GM18861 (cell line): ENCODE measurements at regions not wholly inside any gene's neighbourhood (a gene's known extent, or its start where the extent isn't known, plus 50 kb on each side); places are given as distances from the start of the nearest gene placed in this dataset.

Source experiments
- ATAC-seq: cut with Tn5 transposase; IDR thresholded peaks from one replicate; pipeline ENCODE4 v1.9.1; 2021; ENCODE audit not compliant: unreplicated experiment

DNA sequence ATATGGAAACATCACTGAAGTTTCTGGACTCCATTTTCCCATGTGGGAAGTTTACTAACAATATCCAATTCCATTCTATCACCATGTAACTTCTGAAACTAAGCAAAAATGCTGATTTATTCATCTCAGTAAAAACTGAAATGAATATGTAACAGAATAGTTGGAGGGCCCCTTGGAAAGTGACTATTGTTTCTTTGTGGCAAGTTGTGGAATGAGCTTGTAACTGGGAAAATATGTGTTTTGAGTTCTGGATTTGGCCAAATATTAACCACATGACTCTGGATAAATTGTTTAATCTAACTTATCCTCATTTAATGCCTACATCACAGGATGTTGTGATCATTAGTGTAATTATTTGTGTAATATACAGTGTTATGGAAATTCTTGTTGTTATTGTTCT is 619.3 kb downstream of the TLE4 start:
- ATAC-seq: no peak

DNA sequence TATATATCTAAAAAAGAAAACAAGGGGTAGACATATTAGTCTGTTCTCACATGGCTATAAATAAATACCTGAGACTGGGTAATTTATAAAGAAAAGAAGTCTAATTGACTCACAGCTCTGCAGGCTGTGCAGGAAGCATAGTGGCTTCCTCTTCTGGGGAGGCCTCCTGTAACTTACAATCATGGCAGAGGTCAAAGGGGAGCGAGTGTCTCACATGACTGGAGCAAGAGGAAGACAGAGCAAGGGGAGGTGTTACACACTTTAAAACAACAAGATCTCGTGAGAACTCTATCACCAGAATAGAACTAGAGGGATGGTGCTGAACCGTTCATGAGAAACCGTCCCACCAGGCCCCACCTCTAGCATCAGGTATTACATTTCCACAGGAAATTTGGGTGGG is 616.8 kb downstream of the TLE4 start:
- no peak for ATAC-seq

DNA sequence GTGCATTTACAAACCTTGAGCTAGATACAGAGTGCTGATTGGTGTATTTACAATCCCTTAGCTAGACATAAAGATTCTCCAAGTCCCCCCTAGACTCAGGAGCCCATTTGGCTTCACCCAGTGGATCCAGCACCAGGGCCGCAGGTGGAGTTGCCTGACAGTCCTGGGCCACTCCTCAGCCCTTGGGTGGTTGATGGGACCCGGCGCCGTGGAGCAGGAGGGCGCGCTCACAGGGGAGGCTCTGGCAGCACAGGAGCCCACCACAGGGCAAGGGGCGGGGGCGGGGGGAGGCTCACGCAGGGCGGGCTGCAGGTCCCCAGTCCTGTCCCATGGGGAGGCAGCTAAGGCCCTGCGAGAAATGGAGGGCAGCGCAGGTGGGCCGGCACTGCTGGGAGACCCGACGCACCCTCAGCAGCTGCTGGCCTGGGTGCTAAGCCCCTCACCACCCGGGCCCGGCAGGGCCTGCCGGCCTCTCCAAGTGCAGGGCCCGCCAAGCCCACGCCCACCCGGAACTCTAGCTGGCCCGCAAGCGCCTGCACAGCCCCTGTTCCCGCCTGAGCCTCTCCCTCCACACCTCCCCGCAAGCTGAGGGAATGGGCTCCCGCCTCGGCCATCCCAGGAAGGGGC is 613.5 kb downstream of the TLE4 start:
- no peak for ATAC-seq

DNA sequence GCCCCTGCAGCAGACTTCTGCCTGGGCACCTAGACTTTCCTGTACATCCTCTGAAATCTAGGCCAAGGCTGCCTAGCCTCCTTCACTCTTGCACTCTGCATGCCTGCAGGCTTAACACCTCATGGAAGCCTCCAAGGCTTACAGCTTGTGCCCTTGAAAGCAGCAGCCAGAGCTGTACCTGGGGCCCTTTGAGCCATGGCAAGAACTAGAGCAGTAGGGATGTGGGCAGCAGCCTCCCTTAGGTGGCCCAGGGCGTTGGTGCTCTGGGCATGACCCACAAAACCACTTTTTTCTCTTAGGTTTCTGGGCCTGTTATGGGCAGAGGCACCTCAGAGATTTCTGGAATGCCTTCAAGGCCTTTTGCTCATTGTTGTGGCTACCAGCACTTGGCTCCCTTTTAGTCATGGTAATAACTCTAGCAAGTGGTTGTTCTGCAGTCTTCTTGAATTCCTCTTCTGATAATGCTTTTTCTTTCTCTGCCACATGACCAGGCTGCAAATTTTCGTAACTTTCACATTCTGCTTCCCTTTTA is 606.2 kb downstream of the TLE4 start:
- ATAC-seq: no peak

DNA sequence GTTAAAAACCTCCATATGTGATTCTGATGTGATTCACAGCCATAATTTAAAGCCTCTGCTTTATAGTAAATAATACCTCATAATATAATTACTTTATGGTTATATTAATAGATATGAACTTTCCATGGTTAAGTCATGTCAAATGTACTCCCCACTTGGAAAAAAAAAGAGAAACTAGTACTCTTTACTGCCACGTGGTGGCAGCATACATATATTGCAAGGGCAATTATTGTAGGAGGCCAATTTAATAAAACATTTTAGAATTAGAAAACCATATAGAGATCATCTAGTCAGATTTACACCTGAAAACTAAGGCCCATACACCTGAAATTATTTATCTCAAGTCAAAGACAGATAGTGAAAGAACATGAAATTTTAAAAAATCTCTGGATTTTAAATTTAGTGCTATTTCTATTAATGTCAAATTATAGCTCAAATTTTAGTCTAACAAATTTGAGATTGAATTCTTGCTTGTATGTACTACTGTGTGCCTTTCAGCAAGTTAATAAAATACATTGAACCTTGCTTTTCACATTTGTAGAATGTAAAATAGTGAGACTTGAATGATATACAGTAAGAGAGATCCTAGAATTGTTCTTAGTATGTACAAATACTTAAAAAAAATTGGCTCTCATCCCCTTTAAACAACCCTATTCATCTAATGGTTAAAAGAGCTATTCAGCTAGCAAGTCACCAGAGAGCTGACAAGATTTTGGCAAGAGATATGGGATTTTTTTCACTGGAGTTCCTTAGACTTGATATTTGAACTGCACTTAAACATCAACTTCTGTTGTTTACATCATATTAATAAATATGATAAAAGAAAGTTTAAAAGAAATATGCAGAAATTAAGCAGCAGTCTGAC is 603.8 kb downstream of the TLE4 start:
- ATAC-seq: peak; percentile 59

DNA sequence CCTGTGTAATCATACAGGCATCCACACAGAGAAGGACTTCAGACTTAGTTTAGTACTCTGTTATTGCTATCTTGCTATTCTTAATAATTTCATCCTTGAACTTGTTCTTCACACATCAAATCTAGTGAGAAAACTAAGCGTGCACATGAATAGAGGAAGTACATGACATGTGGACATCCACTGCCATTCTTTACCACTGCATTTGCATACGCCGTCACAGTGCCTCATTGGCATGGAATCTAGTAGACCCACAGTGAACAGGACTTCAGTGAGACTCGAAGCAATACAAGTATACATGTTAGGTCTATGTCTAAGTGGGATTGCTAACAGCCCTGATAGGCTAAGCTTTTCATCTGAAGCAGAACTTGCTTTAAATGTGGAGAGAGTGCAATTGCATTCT is 592.1 kb downstream of the TLE4 start:
- ATAC-seq: peak; percentile 80

DNA sequence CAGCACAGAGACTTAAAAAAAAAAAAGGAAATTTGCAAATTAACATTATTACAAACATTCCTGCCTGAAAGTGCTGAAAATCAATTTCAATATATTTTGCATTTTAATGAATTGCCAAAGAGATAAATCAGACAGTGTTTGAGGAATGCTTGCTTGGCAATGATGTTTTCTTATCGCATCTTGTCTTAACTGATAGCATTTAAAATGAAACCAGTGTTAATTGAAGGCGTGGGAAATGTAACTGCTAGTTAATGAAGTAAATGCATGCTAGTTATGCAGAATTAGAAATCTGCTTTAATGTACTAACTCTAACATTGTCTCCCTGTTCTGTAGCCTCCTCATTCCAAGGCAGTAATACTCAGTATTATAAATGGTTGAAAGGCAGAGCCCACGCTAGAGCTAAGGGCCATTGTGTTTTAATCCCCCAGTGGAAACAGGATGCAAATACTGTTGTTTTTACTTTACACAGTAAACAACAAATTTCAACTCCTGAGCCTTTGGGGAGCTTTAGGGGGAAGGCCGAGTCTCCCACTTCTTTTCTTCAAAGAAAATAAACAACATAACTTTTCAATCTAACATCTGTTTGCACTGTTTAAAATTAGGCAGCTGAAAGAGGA is 586.9 kb downstream of the TLE4 start:
- ATAC-seq: no peak

DNA sequence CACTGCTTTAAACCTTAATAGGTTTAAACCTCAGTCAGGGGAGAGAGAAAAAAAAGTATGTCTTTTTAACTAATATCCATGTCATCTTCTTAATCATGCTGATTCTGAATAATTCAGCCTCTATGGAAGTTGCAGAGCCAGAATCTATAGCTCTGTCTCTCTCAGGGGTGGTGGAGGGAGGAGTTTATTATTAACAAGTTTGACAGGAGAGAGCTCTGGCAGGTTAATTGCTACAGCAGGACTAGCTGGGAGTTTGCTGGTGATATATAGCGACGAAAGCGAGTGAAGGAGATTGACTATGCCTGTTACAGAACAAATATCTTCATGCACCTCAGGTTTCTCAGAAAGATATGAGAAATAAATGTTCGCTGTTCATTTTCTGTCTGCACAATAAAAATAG is 586.4 kb downstream of the TLE4 start:
- ATAC-seq: peak; percentile 9

DNA sequence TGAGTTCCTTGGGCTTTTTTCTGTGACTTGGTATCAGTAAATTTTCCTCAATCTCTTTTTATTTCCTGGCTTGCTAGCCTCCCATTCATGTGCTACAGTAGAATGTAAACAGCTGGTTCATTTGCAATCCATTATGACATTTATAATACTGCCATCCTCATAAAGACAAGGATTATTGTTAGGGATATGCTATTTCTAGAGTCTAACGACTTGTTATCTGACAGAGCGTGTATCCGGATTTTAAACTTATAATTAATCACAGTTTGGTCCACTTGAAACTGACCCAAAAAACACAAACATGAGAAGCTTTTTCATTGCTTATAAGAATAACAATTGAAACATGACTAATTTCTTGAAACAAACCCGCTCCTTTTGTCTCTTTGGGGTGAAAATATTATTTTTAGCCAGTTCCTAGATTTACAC is 585.8 kb downstream of the TLE4 start:
- peak; percentile 30 for ATAC-seq

DNA sequence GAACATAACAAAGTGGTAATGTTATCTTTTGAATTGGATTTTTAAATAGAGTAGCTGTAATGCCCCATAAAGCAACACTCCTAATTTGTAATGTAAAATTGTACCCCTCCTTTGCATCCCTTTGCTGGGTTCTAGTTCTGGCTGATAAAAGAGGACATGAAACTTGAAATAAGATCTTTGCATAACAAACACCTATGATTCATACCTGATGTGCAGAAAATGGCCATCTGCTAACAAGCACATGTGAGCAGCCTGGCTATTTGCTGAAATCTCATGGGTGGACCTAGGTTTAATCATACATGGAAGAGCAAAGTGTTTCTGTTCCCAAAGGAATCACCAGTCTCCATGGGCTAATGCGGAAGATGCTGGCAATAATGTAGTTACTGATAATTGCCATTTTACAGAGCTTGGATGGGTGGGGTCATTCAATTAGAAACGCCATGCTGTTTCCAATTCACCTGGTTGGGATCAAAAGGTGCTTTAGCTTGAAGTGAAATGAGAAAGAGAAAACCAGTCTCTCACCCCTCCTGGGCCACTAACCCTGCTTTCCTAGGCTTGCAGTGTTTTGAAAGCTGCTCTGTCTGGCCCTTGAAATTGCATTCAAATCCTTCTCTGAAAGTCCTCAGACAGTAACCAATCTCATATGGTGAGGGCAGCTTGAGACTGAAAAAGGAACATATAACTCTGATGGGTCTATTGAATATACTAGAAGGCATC is 585.1 kb downstream of the TLE4 start:
- ATAC-seq: peak; percentile 82

DNA sequence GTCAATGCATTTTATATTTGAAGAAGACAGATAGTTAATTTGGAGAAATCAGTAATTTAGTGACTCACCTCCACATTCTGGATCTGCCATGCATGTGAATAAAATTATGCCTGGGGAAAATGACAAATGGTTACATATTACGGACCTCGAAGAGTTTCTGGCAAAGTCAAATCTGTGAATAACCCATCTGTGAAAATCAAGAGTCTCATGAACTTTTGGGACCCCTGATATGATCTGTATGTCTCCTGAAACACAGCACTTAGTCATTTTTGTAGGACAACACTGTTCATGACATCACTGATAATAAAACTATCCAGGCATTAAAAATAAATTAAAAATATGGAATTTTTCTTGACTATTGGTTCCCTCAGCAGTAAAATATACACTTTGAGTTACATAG is 584.5 kb downstream of the TLE4 start:
- ATAC-seq: no peak

DNA sequence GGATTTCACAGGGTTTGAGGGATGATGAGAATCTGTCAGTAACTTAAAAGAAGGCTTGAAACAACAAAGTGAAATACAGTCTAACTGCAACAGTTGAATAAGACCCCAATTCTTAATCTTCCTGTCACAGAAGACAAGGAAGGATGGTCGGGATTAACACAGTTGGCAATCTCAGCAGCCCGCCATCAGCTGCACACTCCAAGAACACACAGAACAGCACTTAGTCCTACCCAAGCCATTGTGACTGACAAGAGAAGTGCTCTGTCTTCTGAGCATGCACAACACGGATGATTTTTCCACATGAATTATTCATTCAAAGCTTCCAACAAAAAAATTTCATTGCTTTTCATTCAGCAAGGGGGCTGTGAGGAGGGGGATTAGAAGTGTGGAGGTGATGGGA is 576.1 kb downstream of the TLE4 start:
- ATAC-seq: no peak

DNA sequence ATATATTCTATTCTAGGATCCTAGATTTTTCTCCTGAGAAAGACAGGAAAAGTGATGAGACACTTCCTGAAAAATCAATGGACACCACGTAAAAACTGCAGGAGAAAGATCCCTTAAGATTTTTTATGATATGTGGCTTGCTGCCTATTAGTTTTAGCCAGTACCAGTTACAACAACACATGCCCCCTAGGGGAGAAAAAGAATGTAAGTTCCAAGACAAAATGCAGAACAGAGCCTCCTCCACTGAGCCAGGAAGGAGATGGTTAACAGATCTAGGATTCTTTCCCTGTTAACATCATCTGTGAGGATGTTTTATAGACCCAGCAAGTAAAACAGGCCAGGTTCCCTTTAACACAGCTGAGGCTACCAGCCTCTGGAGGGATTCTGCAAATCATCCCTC is 574.7 kb downstream of the TLE4 start:
- no peak for ATAC-seq

DNA sequence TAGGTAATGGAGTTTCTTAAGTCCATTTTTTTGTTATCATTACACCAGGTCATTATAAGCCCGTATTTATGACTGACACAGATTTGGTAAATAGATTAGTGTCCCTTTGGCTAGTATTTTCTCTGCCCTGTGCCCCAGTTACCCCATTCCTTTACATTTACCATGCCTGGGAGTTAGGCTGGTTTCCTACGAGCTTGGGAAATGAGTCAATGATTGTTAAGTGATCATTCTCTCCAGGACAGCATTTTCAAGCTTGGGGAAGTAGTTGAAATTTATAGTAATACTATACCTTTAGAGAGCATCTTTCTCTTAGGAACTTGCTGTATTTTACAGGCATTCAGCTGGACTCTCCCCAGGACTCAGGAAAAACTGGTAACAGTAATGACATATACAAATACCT is 573.1 kb downstream of the TLE4 start:
- no peak for ATAC-seq

DNA sequence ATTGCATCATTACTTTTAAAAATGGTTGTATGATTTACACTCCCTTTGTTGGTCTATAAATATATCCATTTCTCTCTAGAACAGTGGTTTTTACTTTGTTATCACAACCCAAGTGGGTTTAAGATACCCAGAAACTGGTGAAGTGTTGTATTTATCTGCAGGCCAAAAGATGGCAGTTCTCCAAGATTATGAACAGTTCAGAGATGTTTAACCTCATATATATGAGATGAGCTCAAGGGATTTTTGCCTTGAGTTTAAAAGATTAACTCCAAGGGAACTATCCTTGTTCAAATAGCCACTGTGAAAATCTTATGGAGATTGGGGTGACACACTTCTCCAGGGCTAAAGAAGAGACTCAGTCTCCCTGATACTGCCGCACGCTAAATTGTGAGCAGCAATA is 572.6 kb downstream of the TLE4 start:
- ATAC-seq: no peak

DNA sequence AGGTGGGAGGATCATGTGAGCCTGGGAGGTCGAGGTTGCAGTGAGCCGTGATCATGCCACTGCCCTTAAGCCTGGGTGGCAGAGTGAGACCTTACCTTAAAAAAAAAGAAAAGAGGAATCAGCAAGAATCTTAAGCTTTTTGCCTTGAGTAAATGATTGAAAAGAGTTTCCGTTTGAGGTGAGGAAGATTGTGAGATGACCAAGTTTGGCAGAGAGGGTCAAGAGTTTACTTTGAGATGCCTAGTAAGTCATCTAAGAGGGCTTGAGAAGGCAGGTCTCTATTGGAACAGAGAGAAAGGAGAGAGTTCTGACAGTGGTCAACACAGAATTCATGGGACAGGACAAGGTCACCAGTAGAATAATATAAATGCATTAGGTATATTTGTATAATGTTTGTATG is 572.1 kb downstream of the TLE4 start:
- peak; percentile 98 for ATAC-seq

DNA sequence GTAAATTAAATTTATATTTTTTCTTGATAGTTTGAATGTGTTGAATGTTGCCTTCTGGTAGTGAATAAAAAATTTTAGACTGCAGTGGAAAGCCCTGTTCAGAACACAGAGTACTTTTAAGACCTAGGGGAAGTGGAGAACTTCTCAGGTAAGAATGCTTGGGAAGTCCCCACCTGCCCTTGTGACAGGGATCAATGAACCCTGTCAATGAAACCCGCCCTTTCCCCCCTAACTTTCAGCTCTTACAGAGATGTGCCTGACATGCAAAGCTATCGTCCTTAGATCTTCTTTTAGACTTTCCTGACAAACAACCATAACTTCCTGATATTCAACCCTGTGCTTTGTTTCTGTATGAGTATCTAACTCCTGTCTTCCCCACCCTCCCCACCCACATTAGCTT is 562.7 kb downstream of the TLE4 start:
- peak; percentile 99 for ATAC-seq

DNA sequence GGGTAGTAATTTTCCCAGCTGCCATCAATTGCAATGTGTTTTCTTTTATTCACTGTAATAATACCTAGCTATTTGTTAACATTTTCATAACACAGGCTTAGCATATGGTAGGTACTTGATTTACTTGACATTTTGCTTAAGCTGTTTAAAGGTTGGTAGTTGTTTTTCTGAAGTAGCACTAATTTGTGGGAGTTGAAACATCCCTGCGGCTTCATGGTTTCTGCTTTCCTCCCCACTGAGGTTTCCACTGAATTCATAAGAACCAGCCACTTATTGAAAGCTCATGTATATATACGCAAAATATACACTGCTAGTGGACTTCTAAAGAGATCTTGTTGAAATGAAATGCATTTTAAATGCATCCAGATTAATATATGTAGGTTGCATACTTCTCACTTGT is 559.9 kb downstream of the TLE4 start:
- ATAC-seq: no peak

DNA sequence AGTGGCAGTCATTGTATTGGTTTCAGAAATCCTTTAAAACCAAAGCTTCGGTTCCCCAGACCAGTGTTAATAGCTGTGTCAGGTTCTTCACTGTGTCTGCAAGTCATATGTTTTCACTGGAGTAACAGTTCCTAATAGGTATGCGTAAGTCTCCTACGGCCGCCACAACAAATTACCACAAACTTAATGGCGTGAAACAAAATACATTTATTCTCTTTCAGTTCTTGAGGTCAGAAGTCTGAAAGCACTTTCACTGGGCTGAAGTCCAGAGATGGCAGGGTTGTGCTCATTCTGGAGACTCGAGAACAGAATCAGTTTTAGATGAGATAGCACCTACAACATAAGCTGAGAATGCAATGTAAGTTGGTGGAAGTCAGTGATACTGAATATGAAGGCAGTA is 556.2 kb downstream of the TLE4 start:
- ATAC-seq: no peak

DNA sequence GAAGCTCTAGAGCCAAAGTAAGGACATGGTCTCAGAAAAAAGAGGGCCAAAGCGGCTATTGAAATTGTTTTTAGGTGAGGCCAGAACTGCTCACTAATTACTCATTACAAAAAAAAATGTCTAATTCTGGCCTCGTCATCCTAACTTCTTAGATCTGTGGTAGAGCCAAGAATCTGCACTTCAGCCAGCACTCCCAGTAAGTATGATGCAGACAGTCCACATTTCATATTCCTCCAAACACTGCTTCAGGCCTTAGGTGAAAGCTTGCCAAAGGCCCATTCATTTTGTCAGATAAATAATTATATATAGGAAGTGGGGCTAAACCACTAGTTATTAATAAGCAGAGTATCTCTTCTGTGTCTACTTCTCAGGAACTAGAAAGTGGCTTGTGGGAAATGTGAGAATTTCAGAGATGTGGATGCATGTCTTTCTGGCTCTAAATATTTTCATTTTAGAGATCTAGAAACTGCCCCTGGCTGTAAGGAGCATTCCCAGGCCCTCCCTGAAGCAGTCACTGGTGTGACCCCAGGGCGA is 554.0 kb downstream of the TLE4 start:
- no peak for ATAC-seq

DNA sequence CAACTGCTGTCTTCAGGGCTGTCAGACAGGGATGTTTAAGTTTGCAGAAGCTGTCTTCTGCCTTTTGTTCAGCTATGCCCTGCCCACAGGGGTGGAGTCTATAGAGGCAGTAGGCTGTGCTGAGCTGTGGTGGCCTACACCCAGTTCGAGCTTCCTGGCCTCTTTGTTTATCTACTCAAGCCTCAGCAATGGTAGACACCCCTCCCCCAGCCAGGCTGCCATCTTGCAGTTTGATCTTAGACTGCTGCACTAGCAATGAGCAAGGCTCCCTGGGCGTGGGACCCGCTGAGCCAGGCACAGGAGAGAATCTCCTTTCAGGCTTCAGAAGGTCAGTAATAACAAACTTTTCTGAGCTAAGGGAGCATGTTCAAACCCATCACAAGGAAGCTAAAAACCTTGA is 545.3 kb downstream of the TLE4 start:
- no peak for ATAC-seq
